ENCODE measurements at regions not wholly inside any gene's neighbourhood (a gene's known extent, or its start where the extent isn't known, plus 50 kb on each side); places are given as distances from the start of the nearest gene placed in this dataset.

DNA sequence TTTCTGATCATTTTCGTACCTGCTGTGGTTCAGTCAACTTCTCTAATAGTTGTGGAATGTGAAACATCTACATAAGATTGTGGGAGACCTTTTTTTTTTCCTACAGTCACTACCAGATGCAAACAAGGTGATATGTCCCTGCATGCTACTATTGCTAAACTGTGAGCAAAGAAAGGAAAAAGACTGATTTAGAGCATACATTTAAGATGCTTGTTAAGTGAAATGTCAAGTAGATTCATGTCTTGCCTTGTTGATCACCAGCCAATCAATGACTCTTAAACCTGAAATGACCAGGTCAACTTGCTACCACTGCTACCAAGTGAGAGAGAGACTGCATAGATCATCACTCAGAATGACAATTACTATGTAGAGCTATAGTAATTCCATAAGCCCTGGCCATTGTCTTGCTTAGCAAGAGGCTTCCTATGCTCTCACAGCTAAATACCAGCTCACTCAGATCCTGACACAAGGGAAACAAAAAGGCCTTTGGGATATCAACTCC lies 84.3 kb upstream of the SKAP2 start:
- TF ChIP-seq, protein P1, sequence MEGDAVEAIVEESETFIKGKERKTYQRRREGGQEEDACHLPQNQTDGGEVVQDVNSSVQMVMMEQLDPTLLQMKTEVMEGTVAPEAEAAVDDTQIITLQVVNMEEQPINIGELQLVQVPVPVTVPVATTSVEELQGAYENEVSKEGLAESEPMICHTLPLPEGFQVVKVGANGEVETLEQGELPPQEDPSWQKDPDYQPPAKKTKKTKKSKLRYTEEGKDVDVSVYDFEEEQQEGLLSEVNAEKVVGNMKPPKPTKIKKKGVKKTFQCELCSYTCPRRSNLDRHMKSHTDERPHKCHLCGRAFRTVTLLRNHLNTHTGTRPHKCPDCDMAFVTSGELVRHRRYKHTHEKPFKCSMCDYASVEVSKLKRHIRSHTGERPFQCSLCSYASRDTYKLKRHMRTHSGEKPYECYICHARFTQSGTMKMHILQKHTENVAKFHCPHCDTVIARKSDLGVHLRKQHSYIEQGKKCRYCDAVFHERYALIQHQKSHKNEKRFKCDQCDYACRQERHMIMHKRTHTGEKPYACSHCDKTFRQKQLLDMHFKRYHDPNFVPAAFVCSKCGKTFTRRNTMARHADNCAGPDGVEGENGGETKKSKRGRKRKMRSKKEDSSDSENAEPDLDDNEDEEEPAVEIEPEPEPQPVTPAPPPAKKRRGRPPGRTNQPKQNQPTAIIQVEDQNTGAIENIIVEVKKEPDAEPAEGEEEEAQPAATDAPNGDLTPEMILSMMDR (IDR thresholded peaks at IDR 0.05) = no peak
- TF ChIP-seq POLR2A (IDR thresholded peaks at IDR 0.05) (no peak), POLR2AphosphoS5 (IDR thresholded peaks at IDR 0.05) (no peak), EP300 (IDR thresholded peaks at IDR 0.05) (no peak)

Measured in suprapubic skin (tissue), 4 donors.